ENCODE measurements at regions not wholly inside any gene's neighbourhood (a gene's known extent, or its start where the extent isn't known, plus 50 kb on each side); places are given as distances from the start of the nearest gene placed in this dataset.

DNA sequence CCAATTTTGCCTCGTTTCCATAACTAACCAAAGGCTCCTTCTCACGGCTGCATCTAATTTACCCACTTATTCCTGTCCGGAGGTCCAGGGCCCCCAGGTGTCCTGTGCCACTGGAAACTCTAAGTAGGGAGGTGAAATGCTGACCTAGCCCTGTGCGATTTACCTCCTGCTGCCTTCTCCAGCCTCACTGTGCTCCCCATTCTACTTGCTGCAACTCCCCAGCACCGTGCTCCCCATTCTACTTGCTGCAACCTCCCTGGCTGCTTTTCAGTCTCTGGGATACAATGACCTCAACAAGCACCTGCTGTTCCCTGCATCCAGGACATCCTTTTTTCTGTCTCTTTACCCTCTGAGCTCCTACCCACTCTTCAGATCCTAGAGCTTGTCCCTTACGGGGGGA, 254.7 kb upstream of the PROK2 start:
- Histone ChIP-seq H3K36me3 (ENCODE audit: low read depth, missing control alignments) (no peaks in the 10 kb centered on the region), H3K4me3 (no peak overlapping the region), H3K27me3 (no peaks in the 10 kb centered on the region), H3K4me1 (no peaks in the 10 kb centered on the region), H3K9me3 (no peaks in the 10 kb centered on the region), H3K27ac (no peak overlapping the region)
- WGBS, 2 donors = 81 to 95% methylated on average over 6 of the region's 6 CpGs
- DNase-seq = no peak
- intact Hi-C loops (cut with DNase I; ENCODE audit: low total_unique reads) = no loop called here
- TF ChIP-seq POLR2A (IDR thresholded peaks at IDR 0.05) = no peak
- TF ChIP-seq, protein P1, sequence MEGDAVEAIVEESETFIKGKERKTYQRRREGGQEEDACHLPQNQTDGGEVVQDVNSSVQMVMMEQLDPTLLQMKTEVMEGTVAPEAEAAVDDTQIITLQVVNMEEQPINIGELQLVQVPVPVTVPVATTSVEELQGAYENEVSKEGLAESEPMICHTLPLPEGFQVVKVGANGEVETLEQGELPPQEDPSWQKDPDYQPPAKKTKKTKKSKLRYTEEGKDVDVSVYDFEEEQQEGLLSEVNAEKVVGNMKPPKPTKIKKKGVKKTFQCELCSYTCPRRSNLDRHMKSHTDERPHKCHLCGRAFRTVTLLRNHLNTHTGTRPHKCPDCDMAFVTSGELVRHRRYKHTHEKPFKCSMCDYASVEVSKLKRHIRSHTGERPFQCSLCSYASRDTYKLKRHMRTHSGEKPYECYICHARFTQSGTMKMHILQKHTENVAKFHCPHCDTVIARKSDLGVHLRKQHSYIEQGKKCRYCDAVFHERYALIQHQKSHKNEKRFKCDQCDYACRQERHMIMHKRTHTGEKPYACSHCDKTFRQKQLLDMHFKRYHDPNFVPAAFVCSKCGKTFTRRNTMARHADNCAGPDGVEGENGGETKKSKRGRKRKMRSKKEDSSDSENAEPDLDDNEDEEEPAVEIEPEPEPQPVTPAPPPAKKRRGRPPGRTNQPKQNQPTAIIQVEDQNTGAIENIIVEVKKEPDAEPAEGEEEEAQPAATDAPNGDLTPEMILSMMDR (IDR thresholded peaks at IDR 0.05) = no peak

DNA sequence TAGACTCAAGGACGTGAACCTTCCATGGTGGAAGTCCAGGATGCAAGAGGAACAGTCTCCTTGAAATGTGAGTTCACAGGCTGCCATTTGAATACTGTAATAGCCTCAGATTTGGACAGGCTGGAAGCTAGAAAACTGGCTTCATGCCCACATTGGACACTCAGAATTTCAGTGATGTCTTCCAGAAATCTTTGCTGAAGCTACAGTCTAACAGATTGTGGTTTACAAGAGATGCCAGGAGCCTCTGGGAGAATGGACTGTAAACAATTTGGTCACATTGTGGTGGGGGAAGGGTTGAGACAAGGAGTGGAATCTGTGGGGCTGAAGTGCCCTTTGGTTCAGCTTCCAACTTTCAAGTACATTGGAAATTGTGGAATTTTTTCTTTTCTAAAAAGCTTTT, 252.0 kb upstream of the PROK2 start:
- 88 to 92% methylated on average over 1 of the region's 1 CpG for WGBS, 2 donors
- H3K4me3 ChIP-seq = no peak overlapping the region
- intact Hi-C loops (cut with DNase I; ENCODE audit: low total_unique reads) = no loop called here
- H3K27me3 ChIP-seq = no peaks in the 10 kb centered on the region
- H3K4me1 ChIP-seq = no peaks in the 10 kb centered on the region
- no peak overlapping the region for H3K27ac ChIP-seq
- no peak for DNase-seq
- H3K36me3 ChIP-seq (ENCODE audit: low read depth, missing control alignments) = no peaks in the 10 kb centered on the region
- H3K9me3 ChIP-seq = no peaks in the 10 kb centered on the region
- no peak for TF ChIP-seq POLR2A (IDR thresholded peaks at IDR 0.05)
- TF ChIP-seq, protein P1 (IDR thresholded peaks at IDR 0.05) = no peak

DNA sequence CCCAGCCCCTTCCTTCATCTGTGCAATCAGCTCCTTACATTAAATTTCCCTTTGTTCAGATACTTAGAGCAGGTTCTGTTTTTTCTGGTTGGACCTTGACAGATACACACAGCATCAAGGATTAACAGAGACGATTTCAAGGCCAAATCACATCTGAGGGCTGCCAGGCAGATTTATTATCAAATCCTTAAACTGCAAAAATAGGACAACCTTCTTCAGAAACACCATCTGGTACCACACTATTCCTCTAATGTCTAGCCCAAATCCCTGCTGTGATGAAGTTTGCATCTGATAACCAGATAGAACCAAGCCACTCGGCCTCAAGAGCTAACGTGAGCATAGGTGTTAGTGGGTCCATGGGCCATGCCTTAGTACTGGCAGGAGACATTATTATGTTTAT, 250.7 kb upstream of the PROK2 start:
- no peaks in the 10 kb centered on the region for H3K9me3 ChIP-seq
- no peak overlapping the region for H3K27ac ChIP-seq
- no peaks in the 10 kb centered on the region for H3K4me1 ChIP-seq
- WGBS, 2 donors = 69 to 86% methylated on average over 3 of the region's 3 CpGs
- DNase-seq = no peak
- no peak overlapping the region for H3K4me3 ChIP-seq
- TF ChIP-seq POLR2A (IDR thresholded peaks at IDR 0.05) = no peak
- TF ChIP-seq, protein P1 (IDR thresholded peaks at IDR 0.05) = no peak
- no peaks in the 10 kb centered on the region for H3K36me3 ChIP-seq (ENCODE audit: low read depth, missing control alignments)
- intact Hi-C loops (cut with DNase I; ENCODE audit: low total_unique reads) = no loop called here
- H3K27me3 ChIP-seq = no peaks in the 10 kb centered on the region

DNA sequence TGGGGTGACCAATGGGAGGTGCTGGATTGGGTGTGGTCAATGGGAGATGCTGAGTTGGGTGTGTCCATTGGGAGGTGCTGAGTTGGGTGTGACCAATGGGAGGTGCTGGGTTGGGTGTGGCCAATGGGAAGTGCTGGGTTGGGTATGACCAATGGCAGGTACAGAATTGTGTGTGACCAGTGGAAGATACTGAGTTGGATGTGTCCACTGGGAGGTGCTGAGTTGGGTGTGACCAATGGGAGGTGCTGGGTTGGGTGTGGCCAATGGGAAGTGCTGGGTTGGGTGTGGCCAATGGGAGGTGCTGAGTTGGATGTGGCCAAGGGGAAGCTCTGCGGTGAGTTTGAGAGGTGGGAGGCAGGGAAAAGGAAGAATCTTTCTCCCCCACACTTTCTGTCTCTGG, 250.0 kb upstream of the PROK2 start:
- Histone ChIP-seq H3K4me1 (no peaks in the 10 kb centered on the region), H3K27ac (no peak overlapping the region), H3K9me3 (no peaks in the 10 kb centered on the region), H3K27me3 (no peaks in the 10 kb centered on the region), H3K36me3 (ENCODE audit: low read depth, missing control alignments) (no peaks in the 10 kb centered on the region), H3K4me3 (no peak overlapping the region)
- DNase-seq = no peak
- WGBS, 2 donors = 75 to 78% methylated on average over 1 of the region's 1 CpG
- TF ChIP-seq POLR2A (IDR thresholded peaks at IDR 0.05) = no peak
- TF ChIP-seq, protein P1 (IDR thresholded peaks at IDR 0.05) = no peak
- intact Hi-C loops (cut with DNase I; ENCODE audit: low total_unique reads) = no loop called here

DNA sequence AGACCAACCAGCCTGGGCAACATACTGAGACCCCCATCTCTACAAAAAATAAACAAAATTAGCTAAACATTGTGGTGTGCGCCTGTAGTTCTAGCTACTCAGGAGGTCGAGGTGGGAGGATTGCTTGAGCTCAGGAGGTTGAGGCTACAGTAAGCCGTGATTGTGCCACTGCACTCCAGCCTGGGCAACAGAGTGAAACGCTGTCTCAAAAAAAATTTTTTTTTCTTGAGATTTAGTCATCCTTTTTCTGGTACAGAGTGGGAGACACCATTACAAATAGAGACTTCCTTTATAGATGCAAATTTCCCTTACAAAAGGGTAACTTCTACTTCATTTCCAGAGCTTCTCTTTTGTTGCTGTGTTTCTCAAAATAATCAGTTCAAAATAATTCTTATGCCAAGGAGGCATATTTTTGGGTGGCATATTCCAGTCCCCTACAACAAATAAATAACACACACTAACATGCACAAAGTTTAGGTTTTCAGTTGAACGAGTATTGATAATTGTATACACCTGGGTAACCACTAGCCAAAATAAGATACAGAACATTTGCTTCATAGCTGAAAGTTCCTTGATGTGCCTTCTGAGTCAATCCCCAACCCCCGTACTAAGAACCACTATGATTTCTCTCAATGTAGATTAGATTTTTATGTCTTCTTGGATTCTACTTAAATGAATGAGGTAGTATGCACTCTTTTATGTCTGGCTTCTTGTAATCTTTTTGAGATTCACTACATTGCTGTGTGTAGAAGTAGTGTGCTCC, 248.9 kb upstream of the PROK2 start:
- Histone ChIP-seq H3K36me3 (ENCODE audit: low read depth, missing control alignments) (no peaks in the 10 kb centered on the region), H3K27ac (no peak overlapping the region), H3K9me3 (no peaks in the 10 kb centered on the region), H3K4me3 (no peak overlapping the region), H3K27me3 (no peaks in the 10 kb centered on the region), H3K4me1 (no peaks in the 10 kb centered on the region)
- no peak for TF ChIP-seq POLR2A (IDR thresholded peaks at IDR 0.05)
- TF ChIP-seq, protein P1 (IDR thresholded peaks at IDR 0.05) = no peak
- intact Hi-C loops (cut with DNase I; ENCODE audit: low total_unique reads) = no loop called here
- 88 to 96% methylated on average over 6 of the region's 6 CpGs for WGBS, 2 donors
- DNase-seq = no peak

Measured in testis (tissue), 2 donors.